ENCODE measurements at regions not wholly inside any gene's neighbourhood (a gene's known extent, or its start where the extent isn't known, plus 50 kb on each side); places are given as distances from the start of the nearest gene placed in this dataset.

DNA sequence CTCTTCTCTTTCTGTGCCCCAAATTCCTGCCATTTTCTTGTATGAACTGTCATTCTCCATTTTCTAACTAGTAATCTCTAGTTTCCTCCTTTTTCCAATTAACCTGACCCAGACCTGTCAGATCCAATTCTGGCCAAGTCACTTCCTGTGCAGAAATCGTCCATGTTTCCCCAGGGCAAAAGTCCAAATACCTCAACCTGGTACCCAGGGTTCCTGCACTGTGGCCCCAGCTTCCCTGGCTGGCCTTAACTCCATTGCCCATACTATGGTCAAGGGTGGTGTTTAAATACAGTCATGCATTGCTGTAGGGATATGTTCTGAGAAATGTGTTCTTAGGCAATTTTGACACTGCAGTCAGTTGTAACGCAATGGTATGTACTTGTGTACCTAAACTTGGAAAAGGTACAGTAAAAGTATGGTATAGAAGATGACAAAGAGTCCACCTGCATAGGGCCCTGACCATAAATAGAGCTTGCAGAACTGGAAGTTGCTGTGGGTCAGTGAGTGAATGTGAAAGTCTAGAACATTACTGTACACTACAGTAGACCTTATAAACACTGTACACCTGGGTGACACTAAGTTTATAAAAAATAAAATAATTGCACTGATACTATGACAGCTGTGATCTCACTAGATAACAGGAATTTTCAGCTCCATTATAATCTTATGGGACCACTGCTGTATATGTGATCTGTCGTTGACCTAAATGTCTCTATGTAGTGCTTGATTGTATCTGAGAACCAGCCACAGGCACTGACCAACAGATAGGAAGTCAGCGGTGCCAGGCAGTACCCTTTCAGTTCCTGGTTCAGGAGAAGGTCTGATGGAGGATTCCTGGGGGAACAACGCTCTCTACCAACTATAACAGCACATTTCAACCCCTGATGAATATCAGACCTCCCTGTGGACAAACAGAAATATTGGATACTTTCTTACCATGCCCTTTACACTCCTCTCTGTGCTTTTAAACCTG, 336.1 kb upstream of the PROK2 start:
- no peaks in the 10 kb centered on the region for H3K36me3 ChIP-seq
- no peak overlapping the region for H3K27ac ChIP-seq
- TF ChIP-seq, protein P1, sequence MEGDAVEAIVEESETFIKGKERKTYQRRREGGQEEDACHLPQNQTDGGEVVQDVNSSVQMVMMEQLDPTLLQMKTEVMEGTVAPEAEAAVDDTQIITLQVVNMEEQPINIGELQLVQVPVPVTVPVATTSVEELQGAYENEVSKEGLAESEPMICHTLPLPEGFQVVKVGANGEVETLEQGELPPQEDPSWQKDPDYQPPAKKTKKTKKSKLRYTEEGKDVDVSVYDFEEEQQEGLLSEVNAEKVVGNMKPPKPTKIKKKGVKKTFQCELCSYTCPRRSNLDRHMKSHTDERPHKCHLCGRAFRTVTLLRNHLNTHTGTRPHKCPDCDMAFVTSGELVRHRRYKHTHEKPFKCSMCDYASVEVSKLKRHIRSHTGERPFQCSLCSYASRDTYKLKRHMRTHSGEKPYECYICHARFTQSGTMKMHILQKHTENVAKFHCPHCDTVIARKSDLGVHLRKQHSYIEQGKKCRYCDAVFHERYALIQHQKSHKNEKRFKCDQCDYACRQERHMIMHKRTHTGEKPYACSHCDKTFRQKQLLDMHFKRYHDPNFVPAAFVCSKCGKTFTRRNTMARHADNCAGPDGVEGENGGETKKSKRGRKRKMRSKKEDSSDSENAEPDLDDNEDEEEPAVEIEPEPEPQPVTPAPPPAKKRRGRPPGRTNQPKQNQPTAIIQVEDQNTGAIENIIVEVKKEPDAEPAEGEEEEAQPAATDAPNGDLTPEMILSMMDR (IDR thresholded peaks at IDR 0.05): no peak
- no peak for TF ChIP-seq EP300 (IDR thresholded peaks at IDR 0.05)
- no peak for TF ChIP-seq POLR2AphosphoS5 (IDR thresholded peaks at IDR 0.05)
- no peak for TF ChIP-seq POLR2A (IDR thresholded peaks at IDR 0.05)
- 71 to 95% methylated on average over 4 to 5 of the region's 5 CpGs for WGBS, 2 donors (ENCODE audit: low coverage in 1 of 2)
- no peaks in the 10 kb centered on the region for H3K9me3 ChIP-seq
- no peak for ATAC-seq
- peaks cover 0 to 22% (median 2%) of the 10 kb centered on the region in 3 donors for H3K4me1 ChIP-seq
- no peaks in the 10 kb centered on the region for H3K27me3 ChIP-seq
- no peak overlapping the region for H3K4me3 ChIP-seq

DNA sequence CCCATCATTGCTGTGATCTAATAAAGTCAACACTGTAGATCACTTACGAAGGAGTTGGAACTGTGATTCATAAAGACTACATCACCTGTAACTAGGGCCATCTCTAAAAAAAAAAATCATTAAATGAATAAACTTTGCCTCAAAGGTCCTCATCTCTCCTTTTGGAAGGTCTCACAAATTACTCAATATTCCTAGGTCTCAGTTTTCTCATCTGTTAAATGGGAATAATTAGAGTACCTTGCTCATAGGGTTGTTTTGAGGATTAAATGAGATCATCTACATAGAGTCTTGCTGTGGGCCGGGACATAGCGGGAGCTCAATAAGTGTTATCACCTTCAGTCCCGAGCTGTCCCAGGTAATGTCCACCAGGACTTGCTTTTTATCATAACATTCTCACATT, 335.1 kb upstream of the PROK2 start:
- no peak for ATAC-seq
- Histone ChIP-seq H3K4me1 (peaks cover 0 to 22% (median 2%) of the 10 kb centered on the region in 3 donors), H3K27ac (no peak overlapping the region), H3K36me3 (no peaks in the 10 kb centered on the region), H3K4me3 (no peak overlapping the region), H3K27me3 (no peaks in the 10 kb centered on the region), H3K9me3 (no peaks in the 10 kb centered on the region)
- no peak for TF ChIP-seq POLR2A (IDR thresholded peaks at IDR 0.05)
- TF ChIP-seq, protein P1 (IDR thresholded peaks at IDR 0.05): no peak
- no peak for TF ChIP-seq EP300 (IDR thresholded peaks at IDR 0.05)
- TF ChIP-seq POLR2AphosphoS5 (IDR thresholded peaks at IDR 0.05): no peak
- WGBS, 2 donors (ENCODE audit: low coverage in 1 of 2): 90 to 100% methylated on average over 4 of the region's 4 CpGs

DNA sequence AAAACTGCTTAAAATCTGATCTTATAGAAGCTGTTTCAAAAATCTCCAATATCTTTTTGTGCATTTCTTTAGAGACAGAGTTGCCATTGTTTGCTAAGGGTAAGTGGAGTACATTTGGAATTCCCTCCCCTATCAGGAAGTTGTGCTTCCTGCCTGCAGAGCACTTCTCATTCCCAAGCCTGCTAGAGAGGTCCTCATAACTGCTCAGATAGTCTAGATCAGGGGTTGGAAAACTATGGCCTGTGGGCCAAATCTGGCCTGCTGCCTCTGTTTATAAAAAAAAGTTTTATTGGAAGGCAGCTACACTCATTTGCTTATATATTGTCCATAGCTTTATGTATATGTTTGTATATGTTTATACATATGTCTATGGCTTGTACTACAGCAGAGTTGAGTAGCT, 333.7 kb upstream of the PROK2 start:
- no peak overlapping the region for H3K27ac ChIP-seq
- no peak overlapping the region for H3K4me3 ChIP-seq
- no peaks in the 10 kb centered on the region for H3K27me3 ChIP-seq
- no peak for ATAC-seq
- no peaks in the 10 kb centered on the region for H3K9me3 ChIP-seq
- TF ChIP-seq POLR2A (IDR thresholded peaks at IDR 0.05) (no peak), POLR2AphosphoS5 (IDR thresholded peaks at IDR 0.05) (no peak), EP300 (IDR thresholded peaks at IDR 0.05) (no peak)
- TF ChIP-seq, protein P1 (IDR thresholded peaks at IDR 0.05): no peak
- no peaks in the 10 kb centered on the region for H3K36me3 ChIP-seq
- H3K4me1 ChIP-seq: peaks cover 0 to 22% (median 0%) of the 10 kb centered on the region in 3 donors

DNA sequence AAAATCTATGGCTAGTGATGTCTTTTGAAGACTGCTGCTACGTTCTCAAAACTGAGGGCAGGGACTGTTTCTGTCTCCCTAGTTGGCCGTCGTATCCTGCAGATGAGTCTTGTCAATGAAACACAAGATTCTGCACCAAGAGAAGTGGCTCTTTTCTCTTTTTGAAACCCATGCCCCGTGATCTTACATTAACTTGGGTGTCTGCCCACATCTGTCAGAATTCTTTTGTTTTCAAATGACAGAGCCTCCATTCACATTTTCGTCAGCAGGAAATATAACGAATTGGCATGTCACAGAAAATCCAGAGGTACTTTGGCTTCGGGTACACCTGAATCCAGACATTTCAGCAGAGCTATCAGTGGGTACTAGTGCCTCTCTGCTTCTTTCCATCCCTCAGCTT, 331.3 kb upstream of the PROK2 start:
- Histone ChIP-seq H3K4me3 (no peak overlapping the region), H3K27ac (no peak overlapping the region), H3K9me3 (no peaks in the 10 kb centered on the region), H3K4me1 (peaks cover 0 to 38% (median 0%) of the 10 kb centered on the region in 3 donors), H3K36me3 (no peaks in the 10 kb centered on the region), H3K27me3 (no peaks in the 10 kb centered on the region)
- no peak for ATAC-seq
- TF ChIP-seq EP300 (IDR thresholded peaks at IDR 0.05): no peak
- TF ChIP-seq, protein P1 (IDR thresholded peaks at IDR 0.05): no peak
- no peak for TF ChIP-seq POLR2AphosphoS5 (IDR thresholded peaks at IDR 0.05)
- TF ChIP-seq POLR2A (IDR thresholded peaks at IDR 0.05): no peak
- 79 to 95% methylated on average over 7 of the region's 7 CpGs for WGBS, 2 donors (ENCODE audit: low coverage in 1 of 2)

DNA sequence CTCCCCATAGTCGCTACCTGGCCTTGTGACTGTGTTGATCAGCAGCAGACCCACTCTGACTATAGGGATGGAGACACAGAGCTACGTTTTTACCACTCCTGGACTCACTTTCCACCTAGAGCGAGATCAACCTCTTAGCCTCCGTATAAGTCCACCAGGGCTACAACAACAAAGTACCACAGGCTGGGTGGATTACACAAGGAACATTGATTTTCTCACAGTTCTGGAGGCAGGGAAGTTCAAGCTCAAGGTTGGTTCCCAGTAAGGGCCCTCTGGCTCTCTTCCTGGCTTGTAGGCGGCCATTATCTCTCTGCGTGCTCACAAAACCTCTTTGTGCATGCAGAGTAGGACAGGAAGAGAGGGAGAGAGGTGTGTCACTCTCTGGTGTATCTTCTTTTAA, 330.4 kb upstream of the PROK2 start:
- H3K27me3 ChIP-seq: no peaks in the 10 kb centered on the region
- no peaks in the 10 kb centered on the region for H3K36me3 ChIP-seq
- ATAC-seq: no peak
- no peak overlapping the region for H3K4me3 ChIP-seq
- WGBS, 2 donors (ENCODE audit: low coverage in 1 of 2): 98 to 100% methylated on average over 2 to 5 of the region's 6 CpGs
- H3K27ac ChIP-seq: peak overlapping the region in 2 of 4 donors; percentile 5 to 30
- H3K9me3 ChIP-seq: no peaks in the 10 kb centered on the region
- H3K4me1 ChIP-seq: peaks cover 0 to 39% (median 0%) of the 10 kb centered on the region in 3 donors
- TF ChIP-seq, protein P1 (IDR thresholded peaks at IDR 0.05): no peak
- no peak for TF ChIP-seq POLR2A (IDR thresholded peaks at IDR 0.05)
- TF ChIP-seq POLR2AphosphoS5 (IDR thresholded peaks at IDR 0.05): no peak
- TF ChIP-seq EP300 (IDR thresholded peaks at IDR 0.05): no peak

Data from gastroesophageal sphincter (tissue), 4 donors.